ENCODE measurements at regions not wholly inside any gene's neighbourhood (a gene's known extent, or its start where the extent isn't known, plus 50 kb on each side); places are given as distances from the start of the nearest gene placed in this dataset.

- TF ChIP-seq POLR2AphosphoS5 (IDR thresholded peaks at IDR 0.05) (no peak), POLR2A (IDR thresholded peaks at IDR 0.05) (no peak), CTCF (IDR thresholded peaks at IDR 0.05) (no peak), EP300 (IDR thresholded peaks at IDR 0.05) (no peak)
- ATAC-seq = no peak
- Histone ChIP-seq H3K36me3 (no peaks in the 10 kb centered on the region), H3K27me3 (no peaks in the 10 kb centered on the region), H3K27ac (no peak overlapping the region), H3K4me1 (no peaks in the 10 kb centered on the region), H3K9me3 (peaks cover 0 to 24% (median 0%) of the 10 kb centered on the region in 3 donors), H3K4me3 (no peak overlapping the region)
Observed at GRCh38 chr6:164291224-164291623, 876.7 kb downstream of the QKI start.

DNA sequence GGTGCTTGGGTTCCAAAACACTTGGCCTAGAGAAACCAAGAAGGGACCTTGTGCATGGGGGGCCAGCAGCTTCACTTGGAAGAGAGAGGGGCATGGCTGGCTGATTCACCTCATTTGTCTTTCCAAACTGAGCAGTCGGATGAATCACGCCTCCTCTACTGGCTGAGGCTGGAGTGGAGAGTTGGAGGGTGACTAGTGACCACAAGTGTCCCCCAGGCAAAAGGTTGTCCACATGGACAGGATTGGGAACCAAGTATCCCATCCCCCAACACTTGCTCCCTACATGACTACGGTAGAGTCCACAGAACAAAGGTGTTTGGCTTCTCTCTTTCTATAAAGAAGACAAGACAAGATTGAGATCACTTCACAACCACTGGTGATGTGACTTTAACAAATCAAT lies 875.6 kb downstream of the QKI start:
- Histone ChIP-seq H3K4me3 (no peak overlapping the region), H3K27me3 (no peaks in the 10 kb centered on the region), H3K4me1 (no peaks in the 10 kb centered on the region), H3K27ac (no peak overlapping the region), H3K36me3 (no peaks in the 10 kb centered on the region), H3K9me3 (peaks cover 0 to 24% (median 0%) of the 10 kb centered on the region in 3 donors)
- ATAC-seq = no peak
- 86 to 90% methylated on average over 2 to 3 of the region's 3 CpGs for whole genome bisulfite sequencing, 2 donors (ENCODE audit: low coverage in 1 of 2)
- TF ChIP-seq POLR2AphosphoS5 (IDR thresholded peaks at IDR 0.05) = no peak
- no peak for TF ChIP-seq POLR2A (IDR thresholded peaks at IDR 0.05)
- no peak for TF ChIP-seq EP300 (IDR thresholded peaks at IDR 0.05)
- TF ChIP-seq CTCF (IDR thresholded peaks at IDR 0.05) = no peak

DNA sequence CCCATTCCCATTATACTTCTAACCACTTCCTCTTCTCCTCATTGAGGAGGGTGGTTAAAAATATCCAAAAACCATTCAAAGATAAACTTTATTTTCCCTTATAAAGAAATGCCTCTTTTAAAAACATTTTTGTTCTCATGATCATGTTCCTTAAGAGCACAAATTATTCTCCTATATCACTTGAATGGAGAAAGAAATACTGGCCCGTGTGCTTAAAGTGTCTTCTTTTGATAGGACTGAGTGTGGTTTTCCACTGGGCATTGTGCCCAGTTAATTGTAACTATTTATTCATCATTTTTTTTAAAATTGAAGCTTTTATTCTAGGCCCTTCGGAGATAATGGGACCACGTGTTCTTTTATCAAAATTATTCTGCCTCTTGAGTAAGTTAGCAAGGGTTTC lies 871.5 kb downstream of the QKI start:
- TF ChIP-seq POLR2AphosphoS5 (IDR thresholded peaks at IDR 0.05) (no peak), CTCF (IDR thresholded peaks at IDR 0.05) (no peak), EP300 (IDR thresholded peaks at IDR 0.05) (no peak), POLR2A (IDR thresholded peaks at IDR 0.05) (no peak)
- Histone ChIP-seq H3K4me3 (no peak overlapping the region), H3K4me1 (no peaks in the 10 kb centered on the region), H3K9me3 (peaks cover 0 to 5% (median 0%) of the 10 kb centered on the region in 3 donors), H3K36me3 (no peaks in the 10 kb centered on the region), H3K27me3 (no peaks in the 10 kb centered on the region), H3K27ac (no peak overlapping the region)
- no peak for ATAC-seq
- 21 to 25% methylated on average over 3 of the region's 3 CpGs for whole genome bisulfite sequencing, 2 donors (ENCODE audit: low coverage in 1 of 2)

DNA sequence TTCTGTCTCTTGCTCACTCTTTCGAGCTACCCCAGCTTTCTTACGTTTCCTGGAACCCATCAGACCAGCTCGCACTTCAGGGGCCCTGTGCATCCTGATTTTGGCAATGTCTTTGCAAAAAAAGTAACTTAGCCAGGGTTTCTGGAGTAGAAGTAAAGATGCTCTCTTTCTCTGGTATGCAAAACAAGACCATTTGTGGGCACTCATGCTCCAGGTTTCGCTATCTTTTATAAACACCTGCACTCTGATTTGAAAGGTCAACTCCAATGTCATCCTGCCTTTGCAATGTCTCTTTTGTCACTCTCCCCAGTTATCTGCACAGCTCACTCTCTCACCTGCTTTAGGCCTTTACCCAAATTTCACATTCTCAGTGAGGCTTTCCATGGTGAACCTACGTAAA lies 869.1 kb downstream of the QKI start:
- no peak for TF ChIP-seq EP300 (IDR thresholded peaks at IDR 0.05)
- no peak for TF ChIP-seq POLR2A (IDR thresholded peaks at IDR 0.05)
- Histone ChIP-seq H3K36me3 (no peaks in the 10 kb centered on the region), H3K4me3 (no peak overlapping the region), H3K9me3 (no peaks in the 10 kb centered on the region), H3K27me3 (no peaks in the 10 kb centered on the region), H3K27ac (no peak overlapping the region), H3K4me1 (no peaks in the 10 kb centered on the region)
- ATAC-seq = no peak
- 73 to 85% methylated on average over 3 to 5 of the region's 5 CpGs for WGBS, 2 donors (ENCODE audit: low coverage in 1 of 2)

GRCh38 chr6:164276211-164276610 lies 861.7 kb downstream of the QKI start:
- Histone ChIP-seq H3K36me3 (no peaks in the 10 kb centered on the region), H3K4me3 (no peak overlapping the region), H3K4me1 (no peaks in the 10 kb centered on the region), H3K9me3 (peaks cover 0 to 12% (median 0%) of the 10 kb centered on the region in 3 donors), H3K27ac (no peak overlapping the region), H3K27me3 (no peaks in the 10 kb centered on the region)
- no peak for ATAC-seq
- 33% methylated on average over 1 of the region's 1 CpG; no CpG with 5 or more reads in 1 of the 2 donors for WGBS, 2 donors (ENCODE audit: low coverage in 1 of 2)
- TF ChIP-seq CTCF (IDR thresholded peaks at IDR 0.05) = no peak
- no peak for TF ChIP-seq EP300 (IDR thresholded peaks at IDR 0.05)
- TF ChIP-seq POLR2A (IDR thresholded peaks at IDR 0.05) = no peak
- TF ChIP-seq POLR2AphosphoS5 (IDR thresholded peaks at IDR 0.05) = no peak
